SK-N-SH (cell line): ENCODE measurements at regions not wholly inside any gene's neighbourhood (a gene's known extent, or its start where the extent isn't known, plus 50 kb on each side); places are given as distances from the start of the nearest gene placed in this dataset.

Experiments
- CTCF ChIA-PET: fragments of 300-600, 350-600 bp; formaldehyde crosslinking; extraction: SDS; loops from one replicate; lab custom pipeline; 2021; lab: Yijun Ruan, JAX
- POLR2A ChIA-PET: fragments of 350-600 bp; sonication (Branson Sonifier 250); formaldehyde crosslinking; extraction: SDS; loops from one replicate; lab custom pipeline; 2020; ENCODE audit warnings: antibody characterized with exemption, inconsistent platforms; lab: Yijun Ruan, JAX
- DNase-seq: peaks from one replicate; pipeline ENCODE4 v3.0.0; 2012
- H2AFZ ChIP-seq: fragments of 200-600 bp; sonication (generic); 2 replicates; pipeline ENCODE4 v1.8.1; 2016; ENCODE audit warnings: antibody characterized with exemption, mild to moderate bottlenecking, low read depth
- H3F3A ChIP-seq: fragments of 200-600 bp; sonication (generic); replicated peaks from 2 replicates; pipeline ENCODE3; 2016; ENCODE audit warnings: antibody characterized with exemption, mild to moderate bottlenecking; ENCODE audit not compliant: insufficient read depth
- H3K27ac ChIP-seq, 2 experiments: fragments of 200-500 bp in 1 of 2; fragments of 200-600 bp in 1 of 2; sonication (Bioruptor generic) in 1 of 2; sonication (generic), shearing (Covaris generic) in 1 of 2; 2 replicates each; pipeline versions ENCODE4 v1.5.1 to v1.6.1; 2014 to 2016; ENCODE audit warnings: low read depth in 2 of 2, inconsistent platforms in 1 of 2, low read length in 1 of 2, mild to moderate bottlenecking in 1 of 2, mixed read lengths in 1 of 2
- H3K27me3 ChIP-seq: fragments of 200-600 bp; sonication (generic), shearing (Covaris generic); 2 replicates; pipeline ENCODE4 v1.6.1; 2016; ENCODE audit warnings: mixed run types; ENCODE audit not compliant: insufficient read depth
- H3K36me3 ChIP-seq, 2 experiments: fragments of 200-500 bp in 1 of 2; fragments of 200-600 bp in 1 of 2; sonication (Bioruptor generic) in 1 of 2; sonication (generic) in 1 of 2; replicated peaks in 1 of 2; 2 replicates each; pipeline versions ENCODE3 to v1.5.1; 2014 to 2016; ENCODE audit warnings: low read length in 1 of 2, mild to moderate bottlenecking in 1 of 2; ENCODE audit not compliant: insufficient read depth in 2 of 2, control insufficient read depth in 1 of 2
- H3K4me1 ChIP-seq, 2 experiments: fragments of 200-500 bp in 1 of 2; fragments of 200-600 bp in 1 of 2; sonication (Bioruptor generic) in 1 of 2; sonication (generic), shearing (Covaris generic) in 1 of 2; 2 replicates each; pipeline versions ENCODE4 v1.5.1 to v1.6.1; 2014 to 2016; ENCODE audit warnings: low read depth in 1 of 2, low read length in 1 of 2, mixed run types in 1 of 2; ENCODE audit not compliant: insufficient read depth in 2 of 2, control insufficient read depth in 1 of 2
- H3K4me2 ChIP-seq: fragments of 200-600 bp; sonication (generic), shearing (Covaris generic); 2 replicates; pipeline ENCODE4 v1.6.1; 2017; ENCODE audit warnings: mixed run types
- H3K4me3 ChIP-seq, 2 experiments: fragments of 200-500 bp in 1 of 2; fragments of 200-600 bp in 1 of 2; sonication (Bioruptor generic) in 1 of 2; sonication (generic), shearing (Covaris generic) in 1 of 2; 2 replicates each; pipeline versions ENCODE4 v1.5.1 to v1.8.1; 2014 to 2016; ENCODE audit warnings: low read depth in 2 of 2, inconsistent platforms in 1 of 2, low read length in 1 of 2, mild to moderate bottlenecking in 1 of 2, mixed read lengths in 1 of 2, moderate library complexity in 1 of 2
- H3K79me2 ChIP-seq: fragments of 200-600 bp; sonication (generic); 2 replicates; pipeline ENCODE4 v1.8.1; 2017; ENCODE audit warnings: mild to moderate bottlenecking; ENCODE audit not compliant: insufficient read depth
- H3K9ac ChIP-seq: fragments of 200-600 bp; sonication (generic); 2 replicates; pipeline ENCODE4 v1.6.1; 2017; ENCODE audit warnings: mixed run types
- H3K9me2 ChIP-seq: fragments of 200-600 bp; sonication (generic); 2 replicates; pipeline ENCODE4 v1.6.1; 2017; ENCODE audit warnings: mixed run types
- H3K9me3 ChIP-seq: fragments of 200-600 bp; sonication (generic); 2 replicates; pipeline ENCODE4 v1.6.1; 2017; ENCODE audit warnings: mixed run types, mild to moderate bottlenecking, moderate library complexity
- H4K20me1 ChIP-seq: fragments of 200-600 bp; sonication (generic); 2 replicates; pipeline ENCODE4 v1.6.1; 2017; ENCODE audit warnings: mild to moderate bottlenecking, mixed run types; ENCODE audit not compliant: insufficient read depth
- CTCF ChIP-seq: fragments of 200-600 bp; sonication (generic); IDR thresholded peaks from 2 replicates; pipeline ENCODE4 v1.6.1; 2017; ENCODE audit warnings: antibody characterized with exemption, mild to moderate bottlenecking, moderate library complexity
- ELF1 ChIP-seq: IDR thresholded peaks from 2 replicates; pipeline ENCODE4 v1.4.0; 2012
- EZH2phosphoT487 ChIP-seq: fragments of 200-600 bp; sonication (generic); IDR thresholded peaks from 2 replicates; pipeline ENCODE4 v1.6.1; 2017; ENCODE audit warnings: low read depth, mixed run types, mild to moderate bottlenecking, antibody characterized with exemption, moderate library complexity, borderline replicate concordance
- FOXM1 ChIP-seq: IDR thresholded peaks from 2 replicates; pipeline ENCODE4 v1.4.0; 2012; ENCODE audit warnings: low read depth, mild to moderate bottlenecking
- GABPA ChIP-seq: IDR thresholded peaks from 2 replicates; pipeline ENCODE4 v1.4.0; 2012; ENCODE audit warnings: low read depth, mild to moderate bottlenecking
- GATA2 ChIP-seq: sonication (generic); formaldehyde crosslinking; IDR thresholded peaks from 2 replicates; pipeline ENCODE4 v1.5.0; 2020; ENCODE audit warnings: mild to moderate bottlenecking, missing genetic modification reagents
- JUND ChIP-seq: IDR thresholded peaks from 2 replicates; pipeline ENCODE4 v1.4.0; 2012
- MEF2A ChIP-seq: IDR thresholded peaks from 2 replicates; pipeline ENCODE4 v1.4.0; 2012; ENCODE audit warnings: low read depth, borderline replicate concordance
- NFIC ChIP-seq: IDR thresholded peaks from 2 replicates; pipeline ENCODE4 v1.4.0; 2012; ENCODE audit warnings: borderline replicate concordance
- PBX3 ChIP-seq: IDR thresholded peaks from 2 replicates; pipeline ENCODE4; 2012
- POLR2AphosphoS5 ChIP-seq: IDR thresholded peaks from 2 replicates; pipeline ENCODE4 v1.6.1; 2012; ENCODE audit warnings: low read depth, low read length
- RAD21 ChIP-seq: IDR thresholded peaks from 2 replicates; pipeline ENCODE4 v1.6.1; 2012; ENCODE audit warnings: mild to moderate bottlenecking, low read length
- RFX5 ChIP-seq: IDR thresholded peaks from 2 replicates; pipeline ENCODE4 v1.6.1; 2012; ENCODE audit warnings: mild to moderate bottlenecking, improper control_type of control experiment, low read length
- RXRA ChIP-seq: IDR thresholded peaks from 2 replicates; pipeline ENCODE4 v1.4.0; 2012; ENCODE audit warnings: low read depth, mild to moderate bottlenecking, borderline replicate concordance
- SMC3 ChIP-seq: IDR thresholded peaks from 2 replicates; pipeline ENCODE4 v1.6.1; 2012; ENCODE audit warnings: low read depth, low read length, improper control_type of control experiment
- TAF1 ChIP-seq: IDR thresholded peaks from 2 replicates; pipeline ENCODE4 v1.6.1; 2012; ENCODE audit warnings: low read depth, mild to moderate bottlenecking, low read length, moderate library complexity, borderline replicate concordance
- TCF12 ChIP-seq: IDR thresholded peaks from 2 replicates; pipeline ENCODE4 v1.4.0; 2012
- ZBTB33 ChIP-seq: IDR thresholded peaks from 2 replicates; pipeline ENCODE4 v1.4.0; 2012; ENCODE audit warnings: low read depth, borderline replicate concordance
- WGBS: methylation state at CpG from one replicate; pipeline ENCODE4 v1.1.6; 2017; ENCODE audit warnings: low lambda C conversion rate; 5-methylcytosine and 5-hydroxymethylcytosine counted together

- Histone ChIP-seq H4K20me1 (no peaks in the 10 kb centered on the region), H2AFZ (no peak overlapping the region), H3K79me2 (no peaks in the 10 kb centered on the region), H3K27ac (no peak overlapping the region), H3K27me3 (no peaks in the 10 kb centered on the region; the same call in 1 of the 2 replicates), H3K36me3 (no peaks in the 10 kb centered on the region), H3K9ac (no peak overlapping the region), H3K9me2 (no peaks in the 10 kb centered on the region)
- DNase-seq = no peak
- 3% methylated on average over 3 of the region's 3 CpGs for WGBS
- POLR2A ChIA-PET = interaction anchor here (0.6 kb wide), 1 partner anchor 880 kb away, joined by 3 read pairs; no protein-coding TSS in a partner anchor
- TF ChIP-seq EZH2phosphoT487 = no peak
- TF ChIP-seq TAF1 = no peak
- TF ChIP-seq FOXM1 = no peak
- no peak for TF ChIP-seq POLR2AphosphoS5
- TF ChIP-seq ZBTB33 = no peak
- no peak for TF ChIP-seq RFX5
- TF ChIP-seq RXRA = no peak
- no peak for TF ChIP-seq PBX3
- no peak for TF ChIP-seq NFIC
- no peak for TF ChIP-seq JUND
- no peak for TF ChIP-seq GATA2 (CRISPR knock-in tag)
- no peak for TF ChIP-seq GABPA
- no peak for TF ChIP-seq TCF12
- TF ChIP-seq ELF1 = no peak
- TF ChIP-seq MEF2A = no peak
- TF ChIP-seq, all 33 proteins: peak for 0
- CTCF ChIA-PET = no interaction called here
- no peaks in the 10 kb centered on the region for H3K9me3 ChIP-seq
- no peak overlapping the region for H3K4me3 ChIP-seq
- H3F3A ChIP-seq = no peaks in the 10 kb centered on the region
- no peak overlapping the region for H3K4me2 ChIP-seq
- H3K4me1 ChIP-seq = no peaks in the 10 kb centered on the region
These were observed 266.2 kb downstream of the HTR7 start for GRCh38 chr10:90591629-90592028.

GRCh38 chr10:90592638-90593302 is 265.1 kb downstream of the HTR7 start:
- TF ChIP-seq TCF12 (no peak), CTCF (peak; percentile 47), SMC3 (peak; percentile 38), RAD21 (peak; percentile 48)
- POLR2A ChIA-PET = no interaction called here
- Histone ChIP-seq H3K9ac (no peak overlapping the region), H3K79me2 (no peaks in the 10 kb centered on the region), H3F3A (no peaks in the 10 kb centered on the region), H3K4me3 (no peak overlapping the region), H3K9me3 (no peaks in the 10 kb centered on the region), H2AFZ (no peak overlapping the region), H3K9me2 (no peaks in the 10 kb centered on the region), H3K4me2 (no peak overlapping the region), H3K4me1 (no peaks in the 10 kb centered on the region), H3K36me3 (no peaks in the 10 kb centered on the region), H4K20me1 (no peaks in the 10 kb centered on the region), H3K27me3 (no peaks in the 10 kb centered on the region; the same call in 1 of the 2 replicates), H3K27ac (no peak overlapping the region)
- WGBS = 1% methylated on average over 3 of the region's 3 CpGs
- DNase-seq = peak; percentile 9
- CTCF ChIA-PET = no interaction called here
